ENCODE measurements at regions not wholly inside any gene's neighbourhood (a gene's known extent, or its start where the extent isn't known, plus 50 kb on each side); places are given as distances from the start of the nearest gene placed in this dataset.

GRCh38 chr5:22998774-22999173, 145.6 kb upstream of the CDH12 start:
- WGBS (ENCODE audit: low lambda C conversion rate): 0% methylated on average over 1 of the region's 1 CpG

More at GRCh38 chr5:22998774-22999173, 145.6 kb upstream of the CDH12 start:
- Histone ChIP-seq H3K27ac (ENCODE audit: extremely low read length, insufficient read depth, low read length) (no peak overlapping the region), H2AFZ (ENCODE audit: low read length) (no peak overlapping the region), H3K79me2 (ENCODE audit: insufficient read depth, low read length) (no peaks in the 10 kb centered on the region), H3K36me3 (replicated peaks in 1 of 2; ENCODE audit: control insufficient read depth in 1 of 2, insufficient read depth in 2 of 2, low read length in 2 of 2) (no peaks in the 10 kb centered on the region), H3K4me1 (ENCODE audit: insufficient read depth, low read length) (no peaks in the 10 kb centered on the region), H4K20me1 (ENCODE audit: insufficient read depth, low read length) (no peaks in the 10 kb centered on the region), H3K4me3 (replicated peaks in 1 of 3; ENCODE audit: insufficient read depth in 1 of 3, low read depth in 2 of 3, low read length in 3 of 3) (no peak overlapping the region), H3K9ac (ENCODE audit: insufficient read depth, low read depth, low read length) (no peak overlapping the region), H3K27me3 (ENCODE audit: control insufficient read depth in 1 of 2, insufficient read depth in 2 of 2, low read length in 2 of 2) (no peaks in the 10 kb centered on the region), H3K9me3 (ENCODE audit: low read length) (no peaks in the 10 kb centered on the region), H3K4me2 (ENCODE audit: low read depth, low read length) (no peak overlapping the region)
- BruUV-seq (replicated peaks): no TSS peak
- in situ Hi-C loops (cut with HindIII; ENCODE audit: extremely low pct_ligation_motif_present, low pct_unique_long_range_greater_than_20kb): no loop called here
- no peak for ATAC-seq
- TF ChIP-seq JUN (CRISPR knock-in tag; IDR thresholded peaks at IDR 0.05) (no peak), BRD4 (CRISPR knock-in tag; IDR thresholded peaks at IDR 0.05) (no peak), ZBTB40 (IDR thresholded peaks at IDR 0.05) (no peak), ZBTB40 (CRISPR knock-in tag; IDR thresholded peaks at IDR 0.05) (no peak), ZBTB20 (CRISPR knock-in tag; IDR thresholded peaks at IDR 0.05; ENCODE audit: borderline replicate concordance, low read depth) (no peak)
- intact Hi-C loops (cut with micrococcal nuclease; ENCODE audit: unreplicated experiment): no loop called here
- CTCF ChIA-PET (ENCODE audit: low intra/inter-chr PET ratio, low total read pairs): no interaction called here
- POLR2A ChIA-PET: no interaction called here
- no peak for DNase-seq (ENCODE audit: low spot score)
- no peak for FAIRE-seq

Data from HepG2 (cell line).